HG02623 (cell line): ENCODE measurements at regions not wholly inside any gene's neighbourhood (a gene's known extent, or its start where the extent isn't known, plus 50 kb on each side); places are given as distances from the start of the nearest gene placed in this dataset.
"Not testable (repeated sequence)": the region's sequence is repeated elsewhere in the genome, so short reads cannot be mapped to it uniquely, and the experiment has no call there.

ENCODE experiments used
- ATAC-seq: cut with Tn5 transposase; IDR thresholded peaks from one replicate; pipeline ENCODE4 v1.9.1; 2021; ENCODE audit warnings: moderate library complexity; ENCODE audit not compliant: unreplicated experiment

GRCh38 chr11:122604621-122605020 is 50.9 kb upstream of the UBASH3B start:
- ATAC-seq, result no peak

GRCh38 chr11:122601141-122602125 is 54.1 kb upstream of the UBASH3B start:
- no peak for ATAC-seq

- ATAC-seq, result no peak
Measured at GRCh38 chr11:122600290-122600689, 55.2 kb upstream of the UBASH3B start.

- no peak for ATAC-seq
Measured at GRCh38 chr11:122599434-122599833, 56.1 kb upstream of the UBASH3B start.

GRCh38 chr11:122598971-122599370 is 56.6 kb upstream of the UBASH3B start:
- ATAC-seq, result no peak

GRCh38 chr11:122597511-122597910 is 58.0 kb upstream of the UBASH3B start:
- ATAC-seq, result no peak

GRCh38 chr11:122594986-122595645 is 60.4 kb upstream of the UBASH3B start:
- no peak for ATAC-seq

- ATAC-seq, result no peak
Measured at GRCh38 chr11:122593473-122594420, 61.8 kb upstream of the UBASH3B start.

- no peak for ATAC-seq
Measured at GRCh38 chr11:122592641-122593040, 62.9 kb upstream of the UBASH3B start.

- ATAC-seq, result no peak
Measured at GRCh38 chr11:122584670-122585069, 70.9 kb upstream of the UBASH3B start.

- ATAC-seq, result not testable (repeated sequence)
Measured at GRCh38 chr11:122580071-122580470, 75.5 kb upstream of the UBASH3B start.

- ATAC-seq, result no peak
Measured at GRCh38 chr11:122578171-122578825, 77.2 kb upstream of the UBASH3B start.

GRCh38 chr11:122572592-122572991 is 82.9 kb upstream of the UBASH3B start:
- no peak for ATAC-seq

GRCh38 chr11:122563761-122564160 is 91.8 kb upstream of the UBASH3B start:
- ATAC-seq, result no peak

- no peak for ATAC-seq
Measured at GRCh38 chr11:122559734-122560382, 95.7 kb upstream of the UBASH3B start.

GRCh38 chr11:122559218-122559617 is 96.3 kb upstream of the UBASH3B start:
- not testable (repeated sequence) for ATAC-seq

- ATAC-seq, result not testable (repeated sequence)
Measured at GRCh38 chr11:122557163-122557562, 98.4 kb upstream of the UBASH3B start.

- no peak for ATAC-seq
Measured at GRCh38 chr11:122556605-122557004, 98.9 kb upstream of the UBASH3B start.

GRCh38 chr11:122538060-122538459 is 117.5 kb upstream of the UBASH3B start:
- no peak for ATAC-seq

GRCh38 chr11:122524898-122525297 is 130.6 kb upstream of the UBASH3B start:
- no peak for ATAC-seq
